ENCODE measurements at regions not wholly inside any gene's neighbourhood (a gene's known extent, or its start where the extent isn't known, plus 50 kb on each side); places are given as distances from the start of the nearest gene placed in this dataset.

- ChIA-PET POLR2A (ENCODE audit: partially characterized antibody) (no interaction called here), CTCF (ENCODE audit: partially characterized antibody) (no interaction called here)
- Histone ChIP-seq H2AK5ac (ENCODE audit: low read depth, low read length) (no peak overlapping the region), H3K9ac (replicated peaks in 1 of 4; ENCODE audit: extremely low read depth in 1 of 4, low read depth in 3 of 4, low read length in 3 of 4) (no peak overlapping the region), H3K4me3 (ENCODE audit: extremely low read depth in 1 of 4, insufficient read depth in 2 of 4, low read depth in 3 of 4, low read length in 4 of 4) (no peak overlapping the region), H3K23ac (ENCODE audit: insufficient read length) (no peak overlapping the region), H2BK15ac (ENCODE audit: low read length) (no peak overlapping the region), H3K56ac (replicated peaks; ENCODE audit: insufficient read length, low read depth, low read length) (no peak overlapping the region), H2BK12ac (ENCODE audit: low read depth, low read length) (no peak overlapping the region), H3K36me3 (ENCODE audit: control insufficient read depth in 2 of 4, insufficient read depth in 4 of 4, low read length in 3 of 4) (no peaks in the 10 kb centered on the region), H3K9me3 (ENCODE audit: insufficient read depth in 2 of 2, low read depth in 1 of 2, low read length in 1 of 2) (no peaks in the 10 kb centered on the region), H2AFZ (ENCODE audit: low read length) (peak overlapping the region; percentile 70; the same call in 1 of the 2 replicates), H3K23me2 (ENCODE audit: low read depth, low read length) (no peaks in the 10 kb centered on the region), H3K79me2 (ENCODE audit: control insufficient read depth in 1 of 2, insufficient read depth in 2 of 2, low read length in 2 of 2) (no peaks in the 10 kb centered on the region), H3K27ac (ENCODE audit: low read depth, low read length) (no peak overlapping the region), H3K4me2 (ENCODE audit: insufficient read depth in 1 of 2, low read depth in 2 of 2, low read length in 2 of 2) (no peak overlapping the region), H4K5ac (ENCODE audit: insufficient read length, low read depth, low read length) (no peak overlapping the region), H2BK20ac (ENCODE audit: low read length) (no peak overlapping the region), H3K4ac (replicated peaks; ENCODE audit: insufficient read length, low read depth, low read length) (no peak overlapping the region), H3K14ac (ENCODE audit: insufficient read length) (no peak overlapping the region), H3K18ac (ENCODE audit: extremely low read depth, low read length) (no peak overlapping the region), H4K91ac (replicated peaks; ENCODE audit: insufficient read length, low read length) (no peak overlapping the region), H3K4me1 (replicated peaks in 1 of 4; ENCODE audit: control insufficient read depth in 3 of 4, insufficient read depth in 4 of 4, low read length in 3 of 4) (no peaks in the 10 kb centered on the region), H3K27me3 (replicated peaks in 1 of 4; ENCODE audit: control insufficient read depth in 3 of 4, extremely low read depth in 1 of 4, insufficient read depth in 3 of 4, low read length in 3 of 4) (no peaks in the 10 kb centered on the region), H4K8ac (ENCODE audit: extremely low read depth, insufficient read depth, low read length) (no peak overlapping the region), H2BK5ac (ENCODE audit: low read depth, low read length) (no peak overlapping the region), H2BK120ac (replicated peaks; ENCODE audit: low read depth, low read length) (no peak overlapping the region), H3K79me1 (ENCODE audit: low read depth, low read length) (no peaks in the 10 kb centered on the region), H4K20me1 (replicated peaks in 1 of 2; ENCODE audit: control insufficient read depth in 1 of 2, insufficient read depth in 2 of 2, low read length in 2 of 2) (no peaks in the 10 kb centered on the region)
- DNase-seq (ENCODE audit: low read depth in 1 of 2, low spot score in 2 of 2) (no peak), FAIRE-seq (no peak)
- TF ChIP-seq RNF2 (IDR thresholded peaks at IDR 0.05; ENCODE audit: borderline replicate concordance, low read depth, low read length, missing control alignments, poor library complexity, severe bottlenecking) (no peak), BCL11A (IDR thresholded peaks at IDR 0.05; ENCODE audit: low read depth in 2 of 2, low read length in 2 of 2) (no peak), KDM4A (IDR thresholded peaks at IDR 0.05; ENCODE audit: low read depth, low read length, severe bottlenecking) (no peak), KDM1A (IDR thresholded peaks at IDR 0.05; ENCODE audit: borderline replicate concordance, low read length) (no peak), EP300 (IDR thresholded peaks at IDR 0.05; ENCODE audit: borderline replicate concordance in 1 of 2, low read depth in 2 of 2, low read length in 2 of 2) (no peak), CREB1 (IDR thresholded peaks at IDR 0.05) (no peak), CTBP2 (IDR thresholded peaks at IDR 0.05; ENCODE audit: borderline replicate concordance, insufficient read depth, insufficient read length, low read length) (no peak), TCF12 (IDR thresholded peaks at IDR 0.05; ENCODE audit: low read depth, low read length) (no peak), ASH2L (IDR thresholded peaks at IDR 0.05; ENCODE audit: low read length) (no peak), SUZ12 (IDR thresholded peaks at IDR 0.05; ENCODE audit: low read length) (no peak), PHF8 (conservative IDR thresholded peaks at IDR 0.05; ENCODE audit: low read depth, low read length) (no peak), RBBP5 (IDR thresholded peaks at IDR 0.05; ENCODE audit: borderline replicate concordance, low read depth, low read length) (no peak), CHD1 (IDR thresholded peaks at IDR 0.05; ENCODE audit: low read depth, low read length) (no peak), USF2 (IDR thresholded peaks at IDR 0.05; ENCODE audit: low read length) (no peak)
- WGBS, 2 experiments (ENCODE audit: extremely low coverage in 1 of 2, insufficient coverage in 1 of 2, insufficient read length in 1 of 2, insufficient replicate concordance in 2 of 2, low coverage in 1 of 2, low lambda C conversion rate in 2 of 2, missing lambda C conversion rate in 1 of 2), result 91% methylated on average over 3 of the region's 3 CpGs; no CpG with 5 or more reads in 1 of the 2 experiments
These were observed 182.7 kb upstream of the PCDH7 start for GRCh38 chr4:30537456-30537855.
